ENCODE measurements at regions not wholly inside any gene's neighbourhood (a gene's known extent, or its start where the extent isn't known, plus 50 kb on each side); places are given as distances from the start of the nearest gene placed in this dataset.

DNA sequence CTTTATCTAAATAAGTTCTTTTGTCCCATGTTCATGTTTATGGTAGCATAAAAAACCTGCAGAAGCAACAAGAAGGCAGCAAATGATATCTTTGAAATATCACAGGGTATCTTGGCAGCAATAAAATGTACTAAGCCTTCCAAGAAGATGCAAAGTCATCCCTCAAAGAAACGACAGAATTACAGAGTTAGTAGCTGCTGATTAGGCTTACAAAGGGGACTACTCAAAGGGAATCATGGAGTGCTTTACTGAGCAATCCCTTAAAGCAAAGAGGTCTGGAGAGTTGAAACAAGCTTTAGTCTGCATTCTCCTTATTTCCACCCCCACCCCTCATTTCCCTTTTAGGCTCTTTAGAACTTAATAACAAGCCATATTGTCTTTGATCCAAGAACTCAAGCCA, 935.0 kb downstream of the SQOR start:
- DNase-seq, result no peak

DNA sequence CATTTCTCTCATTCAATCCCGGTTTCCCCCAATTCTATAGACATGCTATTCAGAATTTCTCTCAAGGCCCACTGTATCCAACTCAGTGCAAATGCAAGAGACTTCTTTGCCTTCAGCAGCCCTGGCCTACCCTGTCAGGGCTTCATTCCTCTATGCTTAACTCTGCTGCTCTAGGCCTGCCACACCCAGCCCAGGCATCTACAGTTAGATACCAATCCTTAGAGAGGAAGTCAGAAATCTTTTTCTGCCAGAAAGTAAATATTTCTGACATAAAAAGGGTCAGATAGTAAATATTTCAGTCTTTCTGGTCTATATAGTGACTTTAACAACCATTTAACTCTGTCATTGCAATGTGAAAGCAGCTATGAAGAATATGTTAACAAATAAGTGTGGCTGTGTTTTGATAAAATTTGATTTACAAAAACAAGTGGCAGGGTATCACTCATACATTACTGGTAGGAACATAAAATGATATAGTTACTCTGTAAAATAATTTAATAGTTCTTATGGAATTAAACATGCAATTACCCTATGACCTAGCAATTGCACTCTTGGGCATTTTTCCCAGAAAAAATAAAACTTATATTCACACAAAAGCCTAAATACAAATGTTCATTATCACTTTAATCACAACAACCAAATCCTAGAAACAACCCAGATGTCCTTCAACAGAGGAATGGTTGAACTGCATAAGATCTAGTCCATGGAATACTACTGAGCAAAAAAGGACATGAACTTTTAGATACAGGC, 942.0 kb downstream of the SQOR start:
- DNase-seq, result no peak

DNA sequence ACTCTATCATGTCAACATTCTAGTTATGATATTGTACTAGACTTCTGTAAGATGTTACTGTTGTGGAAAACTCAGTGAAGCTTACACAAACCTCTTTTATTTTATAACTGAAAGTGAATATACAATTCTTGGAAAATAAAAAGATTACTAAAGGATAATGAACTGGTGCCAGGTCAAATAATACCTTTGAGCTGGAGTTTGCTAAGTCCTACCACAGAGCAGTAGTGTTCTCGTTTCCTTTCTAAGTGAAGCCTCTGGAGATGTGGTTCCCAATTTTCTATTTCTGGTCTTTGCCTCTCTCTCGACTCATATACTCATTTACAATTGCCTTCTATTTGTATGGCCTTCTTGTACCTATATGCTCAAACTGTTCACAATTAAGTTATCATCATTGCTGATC, 942.9 kb downstream of the SQOR start:
- no peak for DNase-seq

GRCh38 chr15:46580487-46580886, 945.7 kb downstream of the SQOR start:
- DNase-seq, result no peak

- no peak for DNase-seq
These were observed 946.1 kb downstream of the SQOR start for GRCh38 chr15:46580924-46581323.

DNA sequence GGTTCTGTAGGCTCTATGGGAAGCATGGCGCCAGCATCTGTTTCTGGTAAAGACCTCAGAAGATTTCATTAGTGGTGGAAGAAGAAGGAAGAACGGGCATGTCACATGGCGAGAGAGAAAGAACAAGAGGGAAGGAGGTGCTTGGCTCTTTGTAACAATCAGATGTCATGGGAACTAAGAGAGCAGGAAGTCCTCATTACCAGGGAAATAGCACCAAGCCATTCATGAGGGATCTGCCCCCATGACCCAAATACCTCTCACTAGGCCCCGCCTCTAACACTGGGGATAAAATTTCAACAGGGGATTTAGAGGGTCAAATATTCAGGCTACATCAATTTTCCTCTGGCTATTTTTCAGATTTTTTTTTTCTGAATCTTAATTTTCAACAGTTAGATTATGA, 954.3 kb downstream of the SQOR start:
- DNase-seq, result no peak

DNA sequence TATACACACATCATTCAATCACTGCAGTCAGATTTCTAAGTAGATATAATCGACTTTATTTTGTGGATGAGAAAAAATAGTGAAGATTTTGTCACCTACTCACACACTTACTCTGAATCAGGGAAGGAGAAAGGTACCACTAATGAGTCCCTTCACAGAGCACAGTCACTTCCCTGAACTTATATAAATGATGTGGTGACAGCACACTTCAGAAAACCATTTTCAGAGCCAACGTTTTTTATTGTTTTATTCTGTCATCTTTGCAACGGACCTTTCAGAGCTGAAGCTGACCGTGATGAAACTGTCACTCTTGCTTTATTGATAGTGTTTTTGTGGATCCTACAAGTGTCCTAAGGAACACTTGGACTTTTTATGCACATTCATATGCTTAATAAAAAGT, 956.6 kb downstream of the SQOR start:
- no peak for DNase-seq

- no peak for DNase-seq
These were observed 960.2 kb downstream of the SQOR start for GRCh38 chr15:46595016-46595415.

- no peak for DNase-seq
These were observed 972.2 kb downstream of the SQOR start for GRCh38 chr15:46607077-46607476.

DNA sequence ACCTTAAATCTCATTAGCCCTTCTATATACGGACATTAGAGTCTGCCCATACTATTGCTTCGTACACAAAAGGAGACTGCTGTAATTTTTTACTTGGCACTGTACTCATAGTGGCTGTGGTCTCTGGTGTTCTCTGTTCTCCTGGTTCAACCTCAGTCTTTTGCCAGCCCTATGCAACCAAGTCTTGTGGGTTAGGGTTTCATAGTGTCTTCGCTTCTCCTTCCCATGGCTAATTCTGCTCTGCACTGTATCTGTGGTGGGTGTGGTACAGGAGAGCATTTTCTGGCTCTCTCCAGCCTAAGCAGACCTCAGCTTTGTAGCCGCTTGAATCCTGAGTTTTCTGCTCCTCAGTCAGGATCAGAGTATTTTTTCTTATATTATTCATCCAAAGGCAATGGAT, 981.2 kb downstream of the SQOR start:
- DNase-seq, result no peak

GRCh38 chr15:46617507-46617906, 982.7 kb downstream of the SQOR start:
- DNase-seq, result no peak

- DNase-seq, result no peak
These were observed 984.2 kb downstream of the SQOR start for GRCh38 chr15:46618984-46619383.

DNA sequence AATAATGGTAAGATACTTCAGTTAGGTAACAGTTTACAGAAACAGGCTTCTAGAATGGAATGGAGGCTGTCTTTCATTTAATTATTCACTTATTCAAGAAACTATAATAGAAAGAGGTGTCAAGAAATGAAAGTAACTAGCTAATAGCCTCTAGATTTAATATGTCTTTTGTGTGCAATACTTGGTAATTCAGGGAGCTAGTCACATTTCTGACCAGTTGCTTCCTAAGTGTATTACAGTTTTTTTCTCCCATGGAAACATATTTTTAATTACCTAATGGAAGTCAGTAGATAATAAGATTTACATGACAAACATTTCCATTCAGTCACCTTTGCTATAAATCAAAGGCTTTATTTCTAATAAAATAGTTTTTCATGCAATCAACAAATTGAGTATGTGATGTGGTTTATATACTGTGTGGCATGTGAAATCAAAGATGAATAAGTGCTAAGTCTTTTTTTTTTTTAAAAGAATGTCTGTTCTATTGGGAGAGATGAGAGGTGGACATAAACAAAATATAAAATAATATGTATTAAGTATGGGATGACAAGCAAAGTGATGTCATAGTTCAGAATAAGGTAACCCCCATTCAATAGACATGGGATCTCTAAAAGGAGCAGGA, 985.7 kb downstream of the SQOR start:
- DNase-seq, result no peak

- no peak for DNase-seq
These were observed 988.0 kb downstream of the SQOR start for GRCh38 chr15:46622851-46623250.

DNA sequence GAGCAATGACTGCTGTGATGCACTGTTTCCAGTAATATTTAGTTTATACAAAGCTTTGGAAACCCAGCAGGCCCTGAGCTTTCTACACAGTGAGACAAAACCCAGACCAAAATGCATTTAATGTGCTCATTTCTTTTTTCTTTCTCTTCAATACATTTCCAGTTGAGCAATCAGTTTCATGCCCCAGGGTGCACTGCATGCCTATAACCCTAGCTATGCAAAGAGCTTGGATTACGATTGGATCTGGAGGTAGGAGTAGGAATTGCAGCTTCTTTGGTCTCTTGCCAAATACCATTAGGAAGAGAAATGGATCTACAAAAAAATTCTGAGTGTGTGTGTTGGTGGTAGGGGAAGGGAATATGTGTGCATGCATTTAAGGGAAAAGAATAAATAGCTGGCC, 1001.4 kb downstream of the SQOR start:
- no peak for DNase-seq

DNA sequence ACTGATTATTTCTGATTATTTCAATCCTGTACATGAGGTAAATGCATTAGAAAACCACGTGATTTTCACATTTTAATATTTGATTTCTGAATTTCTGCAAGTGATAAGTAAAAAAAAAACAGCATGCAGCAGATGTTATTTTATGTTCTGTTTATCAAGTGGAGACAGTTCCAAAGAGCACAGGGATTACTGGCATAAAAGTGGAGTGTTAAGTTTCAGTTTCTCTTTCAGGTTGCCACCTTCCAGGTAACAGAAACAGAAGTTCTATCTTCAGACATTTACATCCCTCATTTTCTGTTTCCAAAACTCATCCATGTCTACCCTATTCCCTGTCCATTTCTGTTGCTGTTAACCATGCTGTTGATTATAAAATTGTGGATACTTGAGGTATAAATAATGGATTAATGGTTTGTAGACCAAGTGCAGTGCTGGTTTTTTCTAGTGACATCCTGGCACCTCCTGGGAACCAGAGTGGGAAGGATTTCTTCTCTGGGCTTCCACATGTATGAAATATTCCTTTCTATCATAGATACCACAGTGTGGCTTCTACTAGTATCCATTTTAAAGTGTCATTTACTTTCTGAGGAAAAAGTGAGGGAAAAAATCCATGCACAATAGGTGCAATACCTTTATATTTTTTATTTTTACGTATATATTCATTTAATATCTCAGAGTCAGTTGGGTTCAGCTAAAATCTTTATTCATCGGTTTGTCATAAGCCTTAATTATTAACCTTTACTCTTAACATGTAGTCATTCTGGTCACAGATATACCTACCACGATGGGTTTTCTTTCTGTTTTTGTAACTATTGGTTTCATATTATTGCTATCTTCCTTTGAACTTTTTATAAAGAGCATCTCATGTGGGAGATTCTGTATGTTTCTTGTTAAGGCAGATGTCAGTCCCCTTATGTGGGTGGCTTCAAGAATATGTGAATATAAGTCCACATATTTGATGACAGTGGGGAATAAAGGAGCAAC, 1010.0 kb downstream of the SQOR start:
- no peak for DNase-seq

GRCh38 chr15:46646490-46646889, 1011.7 kb downstream of the SQOR start:
- no peak for DNase-seq

- DNase-seq, result no peak
These were observed 1012.2 kb downstream of the SQOR start for GRCh38 chr15:46647046-46647445.

DNA sequence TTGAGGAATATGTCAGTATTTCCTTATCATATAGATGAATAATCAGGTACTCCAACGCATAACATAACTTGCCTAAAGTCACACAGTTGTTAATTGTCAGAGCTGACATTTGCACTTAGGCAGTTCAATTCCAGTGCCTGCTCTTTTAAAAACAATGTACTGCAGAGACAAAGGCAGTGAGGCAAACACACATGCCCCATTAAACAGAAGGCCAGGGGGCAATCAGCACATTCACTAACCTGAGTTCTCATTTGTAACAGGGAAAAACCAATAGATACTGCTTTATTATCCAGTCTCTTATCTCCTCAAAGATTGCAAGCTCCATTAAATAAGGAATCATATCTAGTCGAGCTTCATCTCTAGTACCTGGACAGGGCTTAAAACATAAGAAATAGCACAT, 1017.4 kb downstream of the SQOR start:
- DNase-seq, result no peak

- DNase-seq, result no peak
These were observed 1020.2 kb downstream of the SQOR start for GRCh38 chr15:46654993-46655392.

DNA sequence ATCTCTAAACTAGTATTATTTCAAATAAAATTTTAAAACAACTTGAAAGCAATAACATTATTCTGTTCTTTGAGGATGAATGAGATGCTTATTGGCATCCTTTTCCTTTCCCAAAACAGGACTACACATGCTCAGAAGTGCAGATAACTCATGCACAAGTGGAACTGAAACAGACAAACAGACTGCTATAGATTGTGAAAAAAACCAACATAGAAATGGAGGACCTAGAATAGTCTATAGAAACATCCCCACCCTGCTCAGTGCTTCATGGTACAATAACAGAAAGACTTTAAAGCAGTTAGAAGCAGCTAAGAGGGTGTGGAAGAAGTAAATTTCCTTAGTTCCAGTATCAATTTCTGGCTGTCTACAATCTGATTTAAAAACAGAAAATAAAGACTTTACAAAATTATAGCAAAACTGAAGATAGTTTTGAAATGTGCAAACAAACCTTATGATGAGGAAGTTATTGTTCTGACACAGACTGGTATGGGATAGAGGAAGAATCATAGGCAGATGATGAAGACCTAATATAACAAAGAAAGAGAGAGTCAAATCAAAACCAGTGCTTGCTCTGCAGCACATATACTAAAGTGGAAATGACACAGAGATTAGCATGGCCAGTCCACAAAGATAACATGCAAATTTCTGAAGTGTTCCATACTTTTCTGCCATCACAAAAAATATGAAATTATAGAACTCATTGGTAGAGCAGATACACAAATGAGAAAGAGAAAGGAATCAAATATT, 1025.4 kb downstream of the SQOR start:
- no peak for DNase-seq

DNA sequence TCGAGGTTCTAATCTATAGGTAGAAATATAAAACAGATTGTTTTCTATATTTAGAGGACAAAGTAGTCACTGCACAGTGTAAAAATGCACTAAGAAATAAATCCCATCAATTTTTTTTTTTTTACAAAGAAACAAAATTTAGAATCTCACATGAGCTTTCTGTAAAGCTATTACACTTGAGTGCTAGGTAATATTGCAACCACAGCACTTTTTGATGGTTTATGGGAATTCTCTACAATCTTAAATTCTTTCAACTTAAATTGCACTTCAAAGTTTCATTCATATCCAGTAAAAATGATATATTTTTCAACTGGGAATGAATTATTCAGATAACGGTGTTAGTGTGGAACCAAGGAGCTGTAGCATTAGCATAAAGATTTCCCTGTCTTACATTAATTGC, 1035.4 kb downstream of the SQOR start:
- DNase-seq, result no peak

- DNase-seq, result no peak
These were observed 1036.5 kb downstream of the SQOR start for GRCh38 chr15:46671336-46671735.

Data from activated CD4-positive, alpha-beta T cell treated with anti-CD3 and anti-CD28 coated beads for 48 hours (primary cell).